ENCODE measurements at regions not wholly inside any gene's neighbourhood (a gene's known extent, or its start where the extent isn't known, plus 50 kb on each side); places are given as distances from the start of the nearest gene placed in this dataset.

GRCh38 chr4:89365776-89366175, 58.2 kb upstream of the GPRIN3 start:
- no peaks in the 10 kb centered on the region for H3K27me3 ChIP-seq (ENCODE audit: insufficient read depth, poor library complexity, severe bottlenecking)
- TF ChIP-seq CTCF (IDR thresholded peaks at IDR 0.05; ENCODE audit: insufficient read depth, low read length) (no peak), POLR2AphosphoS5 (IDR thresholded peaks at IDR 0.05; ENCODE audit: low read depth) (no peak), GABPA (IDR thresholded peaks at IDR 0.05; ENCODE audit: low read depth) (no peak)
- no peak overlapping the region for H3K4me3 ChIP-seq (replicated peaks; ENCODE audit: insufficient read depth, low read length)
- H3K27ac ChIP-seq (replicated peaks), result no peak overlapping the region
- no peak for DNase-seq (ENCODE audit: low read depth in 1 of 2, low spot score in 1 of 2)

GRCh38 chr4:89365375-89365774, 57.8 kb upstream of the GPRIN3 start:
- no peak for TF ChIP-seq GABPA (IDR thresholded peaks at IDR 0.05; ENCODE audit: low read depth)
- Histone ChIP-seq H3K27ac (replicated peaks) (no peak overlapping the region), H3K4me3 (replicated peaks; ENCODE audit: insufficient read depth, low read length) (no peak overlapping the region), H3K27me3 (ENCODE audit: insufficient read depth, poor library complexity, severe bottlenecking) (no peaks in the 10 kb centered on the region)
- no peak for DNase-seq (ENCODE audit: low read depth in 1 of 2, low spot score in 1 of 2)

GRCh38 chr4:89364541-89364940, 56.9 kb upstream of the GPRIN3 start:
- Histone ChIP-seq H3K27ac (replicated peaks) (no peak overlapping the region), H3K4me3 (replicated peaks; ENCODE audit: insufficient read depth, low read length) (no peak overlapping the region), H3K27me3 (ENCODE audit: insufficient read depth, poor library complexity, severe bottlenecking) (no peaks in the 10 kb centered on the region)
- no peak for DNase-seq (ENCODE audit: low read depth in 1 of 2, low spot score in 1 of 2)
- TF ChIP-seq REST (IDR thresholded peaks at IDR 0.05; ENCODE audit: insufficient replicate concordance, low read depth) (no peak), GABPA (IDR thresholded peaks at IDR 0.05; ENCODE audit: low read depth) (no peak), CTCF (IDR thresholded peaks at IDR 0.05; ENCODE audit: insufficient read depth, low read length) (no peak), POLR2AphosphoS5 (IDR thresholded peaks at IDR 0.05; ENCODE audit: low read depth) (no peak), SPI1 (IDR thresholded peaks at IDR 0.05; ENCODE audit: borderline replicate concordance, low read depth) (no peak)

- no peak overlapping the region for H3K4me3 ChIP-seq (replicated peaks; ENCODE audit: insufficient read depth, low read length)
- no peak for DNase-seq (ENCODE audit: low read depth in 1 of 2, low spot score in 1 of 2)
- H3K27me3 ChIP-seq (ENCODE audit: insufficient read depth, poor library complexity, severe bottlenecking), result no peaks in the 10 kb centered on the region
- TF ChIP-seq POLR2AphosphoS5 (IDR thresholded peaks at IDR 0.05; ENCODE audit: low read depth), result no peak
- TF ChIP-seq REST (IDR thresholded peaks at IDR 0.05; ENCODE audit: insufficient replicate concordance, low read depth), result no peak
- TF ChIP-seq CTCF (IDR thresholded peaks at IDR 0.05; ENCODE audit: insufficient read depth, low read length), result no peak
- TF ChIP-seq GABPA (IDR thresholded peaks at IDR 0.05; ENCODE audit: low read depth), result no peak
- no peak for TF ChIP-seq SPI1 (IDR thresholded peaks at IDR 0.05; ENCODE audit: borderline replicate concordance, low read depth)
- no peak overlapping the region for H3K27ac ChIP-seq (replicated peaks)
Measured at GRCh38 chr4:89363786-89364185, 56.2 kb upstream of the GPRIN3 start.

Measured in HL-60 (cell line).